ENCODE measurements at regions not wholly inside any gene's neighbourhood (a gene's known extent, or its start where the extent isn't known, plus 50 kb on each side); places are given as distances from the start of the nearest gene placed in this dataset.

DNA sequence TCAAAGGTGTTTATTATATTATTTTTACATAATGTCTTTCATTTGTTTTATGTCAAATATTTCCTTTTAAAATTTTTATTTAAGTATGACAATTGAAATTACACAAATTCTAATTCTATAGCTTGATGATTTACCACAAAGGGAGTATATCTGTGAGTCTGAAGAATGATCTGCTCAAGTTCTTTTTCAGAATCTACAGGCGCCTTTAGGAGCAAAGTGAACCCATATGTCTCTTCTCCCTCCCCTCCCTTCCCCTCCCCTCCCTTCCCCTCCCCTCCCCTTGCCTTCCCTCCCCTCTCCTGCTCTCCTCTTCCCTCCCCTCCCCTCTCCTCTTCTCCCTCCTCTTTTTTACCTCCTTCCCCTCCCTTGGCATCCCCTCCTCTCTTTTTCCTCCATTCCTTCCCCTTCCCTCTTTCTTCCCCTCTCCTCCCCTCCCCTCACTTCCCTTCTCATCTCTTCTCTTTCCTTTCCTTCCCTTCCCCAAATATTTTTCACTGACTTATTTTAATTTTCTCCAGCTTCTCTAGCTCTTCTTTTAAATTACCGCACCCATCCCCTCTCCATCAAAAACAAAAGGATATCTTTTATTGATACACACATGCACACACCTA is 495.3 kb upstream of the PIK3R1 start:
- H3K36me3 Mint-ChIP-seq (ENCODE audit: low read depth, unreplicated experiment): no peaks in the 10 kb centered on the region
- FAIRE-seq: no peak

DNA sequence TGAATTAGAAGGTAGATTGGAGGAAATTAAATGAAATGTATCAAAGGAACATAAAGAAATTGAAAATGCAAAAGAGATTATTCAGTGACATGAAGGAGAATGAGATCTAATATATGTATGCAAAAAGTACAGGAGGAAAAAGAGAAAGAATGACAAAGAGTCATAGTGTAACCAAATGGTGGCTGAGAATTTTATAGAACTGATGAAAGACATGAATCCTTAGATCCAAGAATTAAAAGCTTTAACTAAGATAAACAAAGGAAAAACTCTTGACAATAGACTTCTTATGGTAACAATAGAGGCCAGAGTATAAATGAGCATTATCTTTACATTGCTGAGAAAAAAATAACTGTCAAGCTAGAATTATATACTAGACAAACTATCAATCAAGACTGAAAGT is 505.4 kb upstream of the CD180 start:
- FAIRE-seq (no peak), DNase-seq (ENCODE audit: low read depth) (no peak)
- Mint-ChIP-seq H3K4me3 (ENCODE audit: unreplicated experiment) (no peak overlapping the region), H3K27me3 (ENCODE audit: low read depth, unreplicated experiment) (no peaks in the 10 kb centered on the region), H3K27ac (ENCODE audit: unreplicated experiment) (no peak overlapping the region), H3K4me1 (ENCODE audit: low read depth, unreplicated experiment) (no peaks in the 10 kb centered on the region), H3K36me3 (ENCODE audit: low read depth, unreplicated experiment) (no peaks in the 10 kb centered on the region), H3K9me3 (ENCODE audit: unreplicated experiment) (peaks cover 7% of the 10 kb centered on the region)
- no peaks in the 10 kb centered on the region for H3K4me1 ChIP-seq (ENCODE audit: insufficient read depth, low read length)
- H3K36me3 ChIP-seq (ENCODE audit: insufficient read depth, low read length): no peaks in the 10 kb centered on the region
- no peaks in the 10 kb centered on the region for H4K20me1 ChIP-seq (ENCODE audit: insufficient read depth, low read length)
- H3K4me2 ChIP-seq (ENCODE audit: low read length): no peak overlapping the region
- no peaks in the 10 kb centered on the region for H3K27me3 ChIP-seq (ENCODE audit: insufficient read depth, low read length)
- H3K79me2 ChIP-seq (ENCODE audit: insufficient read depth, low read length): no peaks in the 10 kb centered on the region
- H3K4me3 ChIP-seq (ENCODE audit: insufficient read depth, low read depth, low read length): no peak overlapping the region
- TF ChIP-seq EZH2 (IDR thresholded peaks at IDR 0.05; ENCODE audit: insufficient read depth, low read length): no peak
- TF ChIP-seq, protein P1, sequence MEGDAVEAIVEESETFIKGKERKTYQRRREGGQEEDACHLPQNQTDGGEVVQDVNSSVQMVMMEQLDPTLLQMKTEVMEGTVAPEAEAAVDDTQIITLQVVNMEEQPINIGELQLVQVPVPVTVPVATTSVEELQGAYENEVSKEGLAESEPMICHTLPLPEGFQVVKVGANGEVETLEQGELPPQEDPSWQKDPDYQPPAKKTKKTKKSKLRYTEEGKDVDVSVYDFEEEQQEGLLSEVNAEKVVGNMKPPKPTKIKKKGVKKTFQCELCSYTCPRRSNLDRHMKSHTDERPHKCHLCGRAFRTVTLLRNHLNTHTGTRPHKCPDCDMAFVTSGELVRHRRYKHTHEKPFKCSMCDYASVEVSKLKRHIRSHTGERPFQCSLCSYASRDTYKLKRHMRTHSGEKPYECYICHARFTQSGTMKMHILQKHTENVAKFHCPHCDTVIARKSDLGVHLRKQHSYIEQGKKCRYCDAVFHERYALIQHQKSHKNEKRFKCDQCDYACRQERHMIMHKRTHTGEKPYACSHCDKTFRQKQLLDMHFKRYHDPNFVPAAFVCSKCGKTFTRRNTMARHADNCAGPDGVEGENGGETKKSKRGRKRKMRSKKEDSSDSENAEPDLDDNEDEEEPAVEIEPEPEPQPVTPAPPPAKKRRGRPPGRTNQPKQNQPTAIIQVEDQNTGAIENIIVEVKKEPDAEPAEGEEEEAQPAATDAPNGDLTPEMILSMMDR (IDR thresholded peaks at IDR 0.05; ENCODE audit: insufficient read depth, low read depth, low read length): no peak
- no peak overlapping the region for H3K27ac ChIP-seq (ENCODE audit: low read depth, low read length)
- H3K9me3 ChIP-seq (ENCODE audit: insufficient read depth, low read depth, low read length): no peaks in the 10 kb centered on the region
- H2AFZ ChIP-seq (ENCODE audit: low read depth, low read length): no peak overlapping the region
- no peak overlapping the region for H3K9ac ChIP-seq (ENCODE audit: low read length)

More for the DNA sequence above, 495.3 kb upstream of the PIK3R1 start:
- H3K36me3 ChIP-seq (ENCODE audit: insufficient read depth, low read length): no peaks in the 10 kb centered on the region
- H3K27me3 ChIP-seq (ENCODE audit: insufficient read depth, low read length): no peaks in the 10 kb centered on the region
- H3K27ac ChIP-seq (ENCODE audit: low read depth, low read length): no peak overlapping the region
- no peaks in the 10 kb centered on the region for H4K20me1 ChIP-seq (ENCODE audit: insufficient read depth, low read length)
- no peak overlapping the region for H3K4me2 ChIP-seq (ENCODE audit: low read length)
- TF ChIP-seq, protein P1 (IDR thresholded peaks at IDR 0.05; ENCODE audit: insufficient read depth, low read depth, low read length): no peak
- H3K4me3 ChIP-seq (ENCODE audit: insufficient read depth, low read depth, low read length): no peak overlapping the region
- no peaks in the 10 kb centered on the region for H3K4me1 Mint-ChIP-seq (ENCODE audit: low read depth, unreplicated experiment)
- no peaks in the 10 kb centered on the region for H3K9me3 ChIP-seq (ENCODE audit: insufficient read depth, low read depth, low read length)
- no peak overlapping the region for H3K4me3 Mint-ChIP-seq (ENCODE audit: unreplicated experiment)
- no peak overlapping the region for H2AFZ ChIP-seq (ENCODE audit: low read depth, low read length)
- H3K9me3 Mint-ChIP-seq (ENCODE audit: unreplicated experiment): no peaks in the 10 kb centered on the region
- H3K27me3 Mint-ChIP-seq (ENCODE audit: low read depth, unreplicated experiment): no peaks in the 10 kb centered on the region
- H3K9ac ChIP-seq (ENCODE audit: low read length): no peak overlapping the region
- no peaks in the 10 kb centered on the region for H3K4me1 ChIP-seq (ENCODE audit: insufficient read depth, low read length)
- H3K27ac Mint-ChIP-seq (ENCODE audit: unreplicated experiment): no peak overlapping the region
- H3K79me2 ChIP-seq (ENCODE audit: insufficient read depth, low read length): no peaks in the 10 kb centered on the region
- DNase-seq (ENCODE audit: low read depth): no peak

DNA sequence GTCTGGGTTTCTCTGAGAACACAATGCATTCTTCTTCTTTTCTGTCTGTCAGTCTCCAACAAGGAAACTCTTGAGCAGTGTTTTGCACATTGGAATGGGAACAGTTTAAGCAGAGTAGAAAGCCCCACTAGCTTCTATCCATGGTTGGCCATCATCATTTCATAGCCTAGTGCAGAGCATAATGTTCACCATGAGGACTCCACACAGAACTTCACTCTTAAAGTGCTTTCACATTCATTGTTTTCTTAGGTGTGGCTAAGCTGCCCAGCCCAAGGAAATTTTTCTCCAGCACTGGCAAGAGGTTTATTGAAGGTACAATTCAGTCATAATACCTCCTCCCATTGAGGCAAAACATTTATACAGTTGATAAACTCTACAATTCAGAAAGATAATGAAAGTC is 503.0 kb upstream of the CD180 start:
- Histone ChIP-seq H3K9me3 (ENCODE audit: insufficient read depth, low read depth, low read length) (no peaks in the 10 kb centered on the region), H3K4me2 (ENCODE audit: low read length) (no peak overlapping the region), H3K27ac (ENCODE audit: low read depth, low read length) (no peak overlapping the region), H4K20me1 (ENCODE audit: insufficient read depth, low read length) (no peaks in the 10 kb centered on the region), H3K36me3 (ENCODE audit: insufficient read depth, low read length) (no peaks in the 10 kb centered on the region), H3K9ac (ENCODE audit: low read length) (no peak overlapping the region), H3K4me3 (ENCODE audit: insufficient read depth, low read depth, low read length) (no peak overlapping the region), H3K27me3 (ENCODE audit: insufficient read depth, low read length) (no peaks in the 10 kb centered on the region), H3K4me1 (ENCODE audit: insufficient read depth, low read length) (no peaks in the 10 kb centered on the region), H3K79me2 (ENCODE audit: insufficient read depth, low read length) (no peaks in the 10 kb centered on the region), H2AFZ (ENCODE audit: low read depth, low read length) (no peak overlapping the region)
- TF ChIP-seq, protein P1 (IDR thresholded peaks at IDR 0.05; ENCODE audit: insufficient read depth, low read depth, low read length): no peak
- TF ChIP-seq EZH2 (IDR thresholded peaks at IDR 0.05; ENCODE audit: insufficient read depth, low read length): no peak
- no peaks in the 10 kb centered on the region for H3K4me1 Mint-ChIP-seq (ENCODE audit: low read depth, unreplicated experiment)
- no peaks in the 10 kb centered on the region for H3K36me3 Mint-ChIP-seq (ENCODE audit: low read depth, unreplicated experiment)
- no peak overlapping the region for H3K27ac Mint-ChIP-seq (ENCODE audit: unreplicated experiment)
- FAIRE-seq (no peak), DNase-seq (ENCODE audit: low read depth) (no peak)
- no peak overlapping the region for H3K4me3 Mint-ChIP-seq (ENCODE audit: unreplicated experiment)
- peaks cover 7% of the 10 kb centered on the region for H3K9me3 Mint-ChIP-seq (ENCODE audit: unreplicated experiment)
- no peaks in the 10 kb centered on the region for H3K27me3 Mint-ChIP-seq (ENCODE audit: low read depth, unreplicated experiment)

Measured in astrocyte (in vitro differentiated cells and primary cell).